ENCODE measurements at regions not wholly inside any gene's neighbourhood (a gene's known extent, or its start where the extent isn't known, plus 50 kb on each side); places are given as distances from the start of the nearest gene placed in this dataset.

- TF ChIP-seq, protein P1, sequence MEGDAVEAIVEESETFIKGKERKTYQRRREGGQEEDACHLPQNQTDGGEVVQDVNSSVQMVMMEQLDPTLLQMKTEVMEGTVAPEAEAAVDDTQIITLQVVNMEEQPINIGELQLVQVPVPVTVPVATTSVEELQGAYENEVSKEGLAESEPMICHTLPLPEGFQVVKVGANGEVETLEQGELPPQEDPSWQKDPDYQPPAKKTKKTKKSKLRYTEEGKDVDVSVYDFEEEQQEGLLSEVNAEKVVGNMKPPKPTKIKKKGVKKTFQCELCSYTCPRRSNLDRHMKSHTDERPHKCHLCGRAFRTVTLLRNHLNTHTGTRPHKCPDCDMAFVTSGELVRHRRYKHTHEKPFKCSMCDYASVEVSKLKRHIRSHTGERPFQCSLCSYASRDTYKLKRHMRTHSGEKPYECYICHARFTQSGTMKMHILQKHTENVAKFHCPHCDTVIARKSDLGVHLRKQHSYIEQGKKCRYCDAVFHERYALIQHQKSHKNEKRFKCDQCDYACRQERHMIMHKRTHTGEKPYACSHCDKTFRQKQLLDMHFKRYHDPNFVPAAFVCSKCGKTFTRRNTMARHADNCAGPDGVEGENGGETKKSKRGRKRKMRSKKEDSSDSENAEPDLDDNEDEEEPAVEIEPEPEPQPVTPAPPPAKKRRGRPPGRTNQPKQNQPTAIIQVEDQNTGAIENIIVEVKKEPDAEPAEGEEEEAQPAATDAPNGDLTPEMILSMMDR (IDR thresholded peaks at IDR 0.05) = no peak
- no peak for TF ChIP-seq POLR2A (IDR thresholded peaks at IDR 0.05)
Measured at GRCh38 chr3:79822076-79822475, 54.3 kb upstream of the ROBO1 start.
